RWPE2 (cell line): ENCODE measurements at regions not wholly inside any gene's neighbourhood (a gene's known extent, or its start where the extent isn't known, plus 50 kb on each side); places are given as distances from the start of the nearest gene placed in this dataset.

Source experiments
- ATAC-seq: fragments of 200-7000 bp; cut with Tn5 transposase; 3 replicates; pipeline ENCODE4 v1.9.1; 2021; ENCODE audit warnings: low read depth
- DNase-seq: peaks from one replicate; pipeline ENCODE4 v3.0.0-alpha.2; 2020; ENCODE audit warnings: low spot score
- H3K27ac ChIP-seq: fragments of 450-650 bp; 2 replicates; pipeline ENCODE4 v1.5.1; 2017; ENCODE audit warnings: mild to moderate bottlenecking; ENCODE audit not compliant: poor library complexity, severe bottlenecking
- H3K27me3 ChIP-seq: fragments of 250-450 bp; sonication (Bioruptor Pico); 2 replicates; pipeline ENCODE4 v1.5.1; 2021; ENCODE audit warnings: mild to moderate bottlenecking, moderate library complexity; ENCODE audit not compliant: insufficient read depth, poor library complexity, severe bottlenecking
- H3K36me3 ChIP-seq: fragments of 250-450 bp; sonication (Bioruptor Pico); 2 replicates; pipeline ENCODE4 v1.5.1; 2020; ENCODE audit warnings: low read depth, mild to moderate bottlenecking, moderate library complexity
- H3K4me1 ChIP-seq: fragments of 250-450 bp; sonication (Bioruptor Pico); 2 replicates; pipeline ENCODE4 v1.5.1; 2021; ENCODE audit warnings: mild to moderate bottlenecking, moderate library complexity; ENCODE audit not compliant: insufficient read depth, poor library complexity, severe bottlenecking
- H3K4me3 ChIP-seq: fragments of 250-450 bp; sonication (Bioruptor Pico); 2 replicates; pipeline ENCODE4 v1.5.1; 2021; ENCODE audit warnings: mild to moderate bottlenecking, moderate library complexity; ENCODE audit not compliant: severe bottlenecking
- H3K9me3 ChIP-seq: fragments of 250-450 bp; sonication (Bioruptor Pico); 2 replicates; pipeline ENCODE4 v1.5.1; 2021; ENCODE audit warnings: mild to moderate bottlenecking, moderate library complexity; ENCODE audit not compliant: severe bottlenecking
- CTCF ChIP-seq: fragments of 450-650 bp; IDR thresholded peaks from one replicate; pipeline ENCODE4 v1.5.1; 2017; ENCODE audit warnings: mild to moderate bottlenecking, moderate library complexity; ENCODE audit not compliant: poor library complexity, severe bottlenecking

GRCh38 chr7:34373940-34374339 lies 284.1 kb upstream of the NPSR1 start:
- no peak for ATAC-seq
- Histone ChIP-seq H3K9me3 (no peaks in the 10 kb centered on the region), H3K36me3 (no peaks in the 10 kb centered on the region), H3K4me3 (no peak overlapping the region), H3K27ac (no peak overlapping the region), H3K27me3 (no peaks in the 10 kb centered on the region), H3K4me1 (no peaks in the 10 kb centered on the region)
- no peak for DNase-seq
- no peak for TF ChIP-seq CTCF

GRCh38 chr7:34382166-34382893 lies 275.7 kb upstream of the NPSR1 start:
- DNase-seq, result no peak
- no peaks in the 10 kb centered on the region for H3K4me1 ChIP-seq
- no peaks in the 10 kb centered on the region for H3K27me3 ChIP-seq
- no peak overlapping the region for H3K27ac ChIP-seq
- TF ChIP-seq CTCF, result no peak
- H3K9me3 ChIP-seq, result no peaks in the 10 kb centered on the region
- no peaks in the 10 kb centered on the region for H3K36me3 ChIP-seq
- ATAC-seq, result no peak
- H3K4me3 ChIP-seq, result no peak overlapping the region

DNA sequence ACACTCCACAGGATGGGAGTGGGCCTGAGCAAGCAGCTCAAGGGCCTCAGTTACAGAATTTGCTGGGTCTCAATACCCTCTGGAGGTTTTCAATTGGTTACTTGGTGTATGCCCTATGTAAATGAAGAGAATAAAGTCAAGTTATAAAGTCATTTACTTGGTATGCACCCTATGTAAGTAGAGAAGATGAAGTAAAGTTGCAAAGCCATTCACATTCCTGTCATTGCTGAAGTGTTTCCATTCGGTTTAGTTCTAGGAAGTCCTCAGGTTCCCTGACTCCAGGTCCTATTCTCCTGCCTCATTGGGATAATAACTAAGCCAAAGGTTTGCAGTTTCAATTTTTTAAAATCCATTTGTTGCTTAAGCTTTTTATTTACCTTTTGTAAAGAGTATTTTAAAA lies 272.6 kb upstream of the NPSR1 start:
- H3K27ac ChIP-seq, result no peak overlapping the region
- H3K4me1 ChIP-seq, result no peaks in the 10 kb centered on the region
- DNase-seq (no peak), ATAC-seq (no peak)
- H3K36me3 ChIP-seq, result no peaks in the 10 kb centered on the region
- H3K27me3 ChIP-seq, result no peaks in the 10 kb centered on the region
- no peak for TF ChIP-seq CTCF
- H3K9me3 ChIP-seq, result no peaks in the 10 kb centered on the region
- H3K4me3 ChIP-seq, result no peak overlapping the region

GRCh38 chr7:34389332-34390078 lies 268.5 kb upstream of the NPSR1 start:
- H3K27me3 ChIP-seq, result no peaks in the 10 kb centered on the region
- no peak for TF ChIP-seq CTCF
- H3K27ac ChIP-seq, result no peak overlapping the region
- H3K4me1 ChIP-seq, result no peaks in the 10 kb centered on the region
- no peak overlapping the region for H3K4me3 ChIP-seq
- DNase-seq (no peak), ATAC-seq (no peak)
- H3K9me3 ChIP-seq, result no peaks in the 10 kb centered on the region
- H3K36me3 ChIP-seq, result no peaks in the 10 kb centered on the region

GRCh38 chr7:34390103-34390502 lies 267.9 kb upstream of the NPSR1 start:
- Histone ChIP-seq H3K27ac (no peak overlapping the region), H3K36me3 (no peaks in the 10 kb centered on the region), H3K4me1 (no peaks in the 10 kb centered on the region), H3K27me3 (no peaks in the 10 kb centered on the region), H3K9me3 (no peaks in the 10 kb centered on the region), H3K4me3 (no peak overlapping the region)
- TF ChIP-seq CTCF, result no peak
- ATAC-seq (no peak), DNase-seq (no peak)
